ENCODE measurements at regions not wholly inside any gene's neighbourhood (a gene's known extent, or its start where the extent isn't known, plus 50 kb on each side); places are given as distances from the start of the nearest gene placed in this dataset.
"Not testable (repeated sequence)": the region's sequence is repeated elsewhere in the genome, so short reads cannot be mapped to it uniquely, and the experiment has no call there.

- Histone ChIP-seq H3K36me3 (no peaks in the 10 kb centered on the region), H3K4me1 (no peaks in the 10 kb centered on the region), H3K27ac (no peak overlapping the region), H3K9me3 (no peaks in the 10 kb centered on the region), H3K4me3 (no peak overlapping the region), H3K27me3 (no peaks in the 10 kb centered on the region)
- no peak for TF ChIP-seq CTCF (IDR thresholded peaks at IDR 0.05)
- no peak for DNase-seq (ENCODE audit: low spot score)
These were observed 203.8 kb downstream of the ALDH8A1 start for GRCh38 chr6:134746140-134746539.

- H3K36me3 ChIP-seq; H3K4me1 ChIP-seq; H3K27me3 ChIP-seq; H3K4me3 ChIP-seq; H3K27ac ChIP-seq; H3K9me3 ChIP-seq; DNase-seq (ENCODE audit: low spot score): not testable (repeated sequence)
These were observed 204.7 kb downstream of the ALDH8A1 start for GRCh38 chr6:134745192-134745591.

- TF ChIP-seq CTCF (IDR thresholded peaks at IDR 0.05): no peak
- Histone ChIP-seq H3K9me3 (no peaks in the 10 kb centered on the region), H3K4me1 (peaks cover 0 to 11% of the 10 kb centered on the region in 2 donors), H3K27me3 (no peaks in the 10 kb centered on the region), H3K27ac (no peak overlapping the region), H3K4me3 (no peak overlapping the region), H3K36me3 (no peaks in the 10 kb centered on the region)
- DNase-seq (ENCODE audit: low spot score): no peak
These were observed 205.6 kb downstream of the ALDH8A1 start for GRCh38 chr6:134744301-134744700.

GRCh38 chr6:134741200-134741536 lies 208.7 kb downstream of the ALDH8A1 start:
- no peak for DNase-seq (ENCODE audit: low spot score)
- no peak overlapping the region for H3K27ac ChIP-seq
- H3K9me3 ChIP-seq: no peaks in the 10 kb centered on the region
- peak in 1 of 2 donors; percentile 35 for TF ChIP-seq CTCF (IDR thresholded peaks at IDR 0.05)
- no peak overlapping the region for H3K4me3 ChIP-seq
- H3K4me1 ChIP-seq: peaks cover 0 to 12% of the 10 kb centered on the region in 2 donors
- H3K36me3 ChIP-seq: no peaks in the 10 kb centered on the region
- H3K27me3 ChIP-seq: no peaks in the 10 kb centered on the region

- Histone ChIP-seq H3K4me3 (no peak overlapping the region), H3K27ac (no peak overlapping the region), H3K27me3 (no peaks in the 10 kb centered on the region), H3K9me3 (no peaks in the 10 kb centered on the region), H3K36me3 (no peaks in the 10 kb centered on the region), H3K4me1 (peaks cover 0 to 12% of the 10 kb centered on the region in 2 donors)
- DNase-seq (ENCODE audit: low spot score): no peak
- no peak for TF ChIP-seq CTCF (IDR thresholded peaks at IDR 0.05)
These were observed 209.3 kb downstream of the ALDH8A1 start for GRCh38 chr6:134740473-134741199.

- Histone ChIP-seq H3K27ac (no peak overlapping the region), H3K9me3 (no peaks in the 10 kb centered on the region), H3K27me3 (no peaks in the 10 kb centered on the region), H3K4me3 (no peak overlapping the region), H3K4me1 (peaks cover 0 to 12% of the 10 kb centered on the region in 2 donors), H3K36me3 (no peaks in the 10 kb centered on the region)
- TF ChIP-seq CTCF (IDR thresholded peaks at IDR 0.05): no peak
- no peak for DNase-seq (ENCODE audit: low spot score)
These were observed 209.9 kb downstream of the ALDH8A1 start for GRCh38 chr6:134740027-134740373.
